A204.1 (cell line): ENCODE measurements at regions not wholly inside any gene's neighbourhood (a gene's known extent, or its start where the extent isn't known, plus 50 kb on each side); places are given as distances from the start of the nearest gene placed in this dataset.

Experiments used
- FAIRE-seq: peaks from 2 replicates; lab custom pipeline; 2012; peaks lifted over from hg19 to GRCh38; lab: Jason Lieb, UNC

DNA sequence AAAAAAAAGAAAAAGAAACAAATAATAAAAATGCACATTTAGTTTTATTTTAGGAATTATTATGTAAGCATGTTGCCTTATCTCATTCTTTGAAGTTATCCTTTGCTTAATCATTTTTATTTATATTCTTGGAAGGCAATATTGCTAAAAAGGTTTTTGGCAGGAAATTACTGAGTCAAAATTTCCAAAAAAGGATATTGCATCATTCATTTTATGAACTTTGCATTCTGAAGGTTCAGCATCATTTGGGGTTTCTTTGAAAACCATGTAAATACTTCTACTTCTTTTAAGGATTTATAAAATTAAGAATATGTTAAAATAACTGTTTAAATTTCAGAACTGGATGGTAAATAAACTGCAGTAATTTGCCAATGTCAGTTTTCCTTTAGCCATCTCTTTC lies 94.2 kb upstream of the CTNND2 start:
- no peak for FAIRE-seq

- FAIRE-seq: no peak
These were observed 93.7 kb upstream of the CTNND2 start for GRCh38 chr5:11997942-11998341.

GRCh38 chr5:11992518-11992917 lies 88.3 kb upstream of the CTNND2 start:
- no peak for FAIRE-seq

DNA sequence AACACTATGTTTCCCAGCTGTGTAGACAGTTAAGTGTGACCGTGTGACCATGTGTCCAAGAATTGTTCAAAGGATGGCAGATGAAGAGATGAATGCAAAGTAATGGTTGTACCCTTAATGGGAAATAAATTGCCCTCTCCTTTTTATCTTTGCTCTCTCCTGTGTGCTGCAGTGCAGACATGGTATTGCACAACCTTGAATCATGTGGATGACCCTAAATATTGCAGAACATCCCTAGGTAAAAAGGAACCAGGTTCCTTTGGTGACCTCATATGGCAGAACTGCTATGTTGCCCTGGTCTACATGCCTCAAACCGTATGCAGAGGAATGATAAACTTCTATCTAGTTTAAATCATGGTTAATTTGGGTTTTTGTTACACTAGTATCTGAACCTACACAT lies 81.7 kb upstream of the CTNND2 start:
- FAIRE-seq: no peak

DNA sequence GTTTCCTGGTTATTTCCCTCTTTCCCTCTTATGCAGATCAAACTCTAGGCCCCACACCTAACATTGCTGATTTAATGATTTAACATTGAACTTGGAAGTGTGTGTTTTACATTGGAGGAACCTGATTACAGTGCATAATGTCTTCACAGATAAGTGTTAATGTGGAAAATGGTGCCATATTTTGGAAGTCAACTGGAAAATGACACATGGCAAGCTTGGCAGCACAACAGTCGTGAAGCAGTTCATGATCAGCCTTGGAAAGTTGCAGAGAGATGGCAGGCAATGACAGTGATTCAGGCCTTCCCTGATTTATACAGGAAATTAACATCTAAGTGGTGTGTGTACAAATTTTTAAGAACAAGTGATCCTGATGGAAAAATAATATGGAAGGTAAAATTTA lies 80.0 kb upstream of the CTNND2 start:
- no peak for FAIRE-seq

- FAIRE-seq: no peak
These were observed 77.7 kb upstream of the CTNND2 start for GRCh38 chr5:11981986-11982385.

DNA sequence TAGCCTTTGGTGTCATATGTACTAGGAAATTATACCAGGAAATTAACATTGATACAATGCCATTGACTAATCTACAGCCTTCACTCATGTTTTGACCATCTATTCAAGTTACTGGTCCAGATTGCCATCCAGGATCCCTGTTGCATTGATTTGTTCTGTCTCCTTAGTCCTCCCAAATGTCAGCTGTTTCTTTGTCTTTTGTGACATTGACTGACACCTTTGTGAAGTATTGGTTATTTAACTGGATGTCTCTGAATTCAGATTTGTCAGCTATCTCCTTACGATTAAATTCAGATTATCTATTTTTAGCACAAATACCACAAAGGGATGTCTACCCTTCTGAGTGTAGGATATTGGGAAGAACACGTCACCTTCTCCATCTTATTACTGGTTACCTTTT lies 73.7 kb upstream of the CTNND2 start:
- no peak for FAIRE-seq

DNA sequence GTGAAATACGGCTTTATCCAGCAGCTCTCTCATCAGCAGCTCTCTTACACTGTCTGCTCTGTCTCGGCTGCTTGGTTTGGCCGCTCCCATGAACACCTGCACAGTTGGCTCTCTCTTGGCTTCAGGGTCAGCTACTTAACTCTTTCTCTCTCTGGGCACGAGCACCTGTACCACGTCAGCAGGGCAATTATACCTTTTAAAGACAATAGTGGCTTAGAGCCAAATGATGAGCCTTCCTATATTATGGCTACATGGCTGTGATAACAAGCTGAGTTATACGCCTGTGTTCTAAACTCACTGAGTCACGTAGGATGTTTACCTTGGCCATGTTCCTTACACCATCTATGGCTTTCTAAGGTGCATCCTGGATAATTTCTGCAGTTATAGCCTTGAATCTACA lies 69.2 kb upstream of the CTNND2 start:
- FAIRE-seq: no peak

- no peak for FAIRE-seq
These were observed 59.0 kb upstream of the CTNND2 start for GRCh38 chr5:11963227-11963626.

DNA sequence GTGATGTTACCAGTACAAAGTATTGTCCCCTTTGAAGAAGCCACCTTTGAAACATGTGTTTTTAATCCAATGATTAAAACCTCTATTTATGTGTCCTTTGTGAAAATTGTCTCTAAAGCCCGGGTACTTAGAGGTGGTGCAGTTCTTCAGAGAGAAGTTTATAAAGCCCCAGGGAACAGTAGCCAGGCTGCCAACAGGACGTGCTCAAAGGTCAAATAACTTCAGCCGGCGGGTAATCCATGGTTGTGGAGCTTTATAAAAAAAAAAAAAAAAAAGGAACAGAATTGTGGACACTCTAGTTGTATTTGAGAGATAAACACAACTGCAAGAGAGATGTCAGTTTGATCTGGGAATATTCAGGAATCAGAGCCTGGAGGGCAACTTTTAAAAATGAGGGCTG lies 57.9 kb upstream of the CTNND2 start:
- FAIRE-seq: no peak

- FAIRE-seq: no peak
These were observed 54.1 kb upstream of the CTNND2 start for GRCh38 chr5:11958321-11958720.

DNA sequence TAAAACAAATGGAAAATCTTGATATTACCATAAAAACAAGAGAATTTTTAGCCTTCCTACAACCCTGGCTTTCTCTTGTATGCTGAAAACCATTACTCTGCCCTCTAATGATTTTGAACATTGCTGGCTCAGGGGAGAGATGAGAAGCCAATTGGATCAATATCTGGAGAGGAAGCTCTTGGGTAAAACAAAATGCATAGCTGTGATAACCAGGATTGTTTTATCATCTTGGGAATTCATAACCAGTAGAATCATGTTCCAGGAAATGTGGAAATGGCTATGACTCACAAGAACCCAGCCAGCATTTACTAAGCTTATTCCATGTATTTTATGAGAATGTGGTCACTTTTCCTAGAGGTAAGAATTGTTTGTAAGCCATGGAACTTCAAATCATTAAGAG lies 51.1 kb upstream of the CTNND2 start:
- FAIRE-seq: no peak
